22Rv1 (cell line): ENCODE measurements at regions not wholly inside any gene's neighbourhood (a gene's known extent, or its start where the extent isn't known, plus 50 kb on each side); places are given as distances from the start of the nearest gene placed in this dataset.

ENCODE experiments used
- CTCF ChIP-seq: fragments of 450-650 bp; IDR thresholded peaks from 2 replicates; pipeline ENCODE4 v1.5.1; 2017; ENCODE audit warnings: mild to moderate bottlenecking
- ZFX ChIP-seq: fragments of 450-650 bp; IDR thresholded peaks from 2 replicates; pipeline ENCODE4 v1.6.1; 2017; ENCODE audit warnings: antibody characterized with exemption, borderline replicate concordance

DNA sequence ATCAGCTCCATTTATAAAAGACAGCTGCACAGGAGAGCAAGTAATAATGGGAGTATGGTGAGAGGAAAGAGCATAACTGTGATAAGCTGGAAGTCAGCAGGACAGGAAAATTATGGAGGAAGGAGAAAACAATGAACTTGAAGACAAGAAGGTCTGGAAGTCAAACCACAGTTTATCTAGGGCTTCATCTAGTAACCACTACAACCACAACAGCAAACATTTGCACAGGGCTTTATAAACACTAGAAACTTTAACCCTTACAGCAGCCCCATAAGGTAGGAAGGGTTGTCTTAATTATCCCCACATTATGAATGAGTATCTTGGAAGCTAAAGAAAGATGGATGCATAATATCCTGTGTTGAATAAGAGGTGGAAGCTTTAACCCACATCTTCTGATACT lies 820.8 kb downstream of the IGSF11 start:
- TF ChIP-seq CTCF (no peak), ZFX (no peak)
